HG03439 (cell line): ENCODE measurements at regions not wholly inside any gene's neighbourhood (a gene's known extent, or its start where the extent isn't known, plus 50 kb on each side); places are given as distances from the start of the nearest gene placed in this dataset.
A peak's percentile ranks its signal among the peaks of the same experiment; 100 is the strongest.

Experiments
- ATAC-seq: cut with Tn5 transposase; IDR thresholded peaks from one replicate; pipeline ENCODE4 v1.9.1; 2021; ENCODE audit warnings: mild to moderate bottlenecking, moderate library complexity; ENCODE audit not compliant: unreplicated experiment

- no peak for ATAC-seq
These were observed 931.0 kb upstream of the INTU start for GRCh38 chr4:126701756-126702155.

- ATAC-seq, result no peak
These were observed 930.0 kb upstream of the INTU start for GRCh38 chr4:126702747-126703146.

- no peak for ATAC-seq
These were observed 927.5 kb upstream of the INTU start for GRCh38 chr4:126705266-126705665.

- ATAC-seq, result no peak
These were observed 924.0 kb upstream of the INTU start for GRCh38 chr4:126708716-126709115.

- no peak for ATAC-seq
These were observed 921.8 kb upstream of the INTU start for GRCh38 chr4:126710935-126711334.

GRCh38 chr4:126715067-126715466 lies 917.7 kb upstream of the INTU start:
- no peak for ATAC-seq

- no peak for ATAC-seq
These were observed 917.1 kb upstream of the INTU start for GRCh38 chr4:126715681-126716080.

- ATAC-seq, result no peak
These were observed 914.6 kb upstream of the INTU start for GRCh38 chr4:126718136-126718535.

- no peak for ATAC-seq
These were observed 912.9 kb upstream of the INTU start for GRCh38 chr4:126719852-126720251.

- no peak for ATAC-seq
These were observed 906.9 kb upstream of the INTU start for GRCh38 chr4:126725906-126726305.

- no peak for ATAC-seq
These were observed 905.3 kb upstream of the INTU start for GRCh38 chr4:126727461-126727860.

GRCh38 chr4:126731062-126731461 lies 901.7 kb upstream of the INTU start:
- ATAC-seq, result no peak

GRCh38 chr4:126733301-126733700 lies 899.5 kb upstream of the INTU start:
- no peak for ATAC-seq

- ATAC-seq, result no peak
These were observed 898.3 kb upstream of the INTU start for GRCh38 chr4:126734465-126734864.

- ATAC-seq, result no peak
These were observed 897.2 kb upstream of the INTU start for GRCh38 chr4:126735294-126736132.

GRCh38 chr4:126736133-126736518 lies 896.6 kb upstream of the INTU start:
- no peak for ATAC-seq

GRCh38 chr4:126737899-126738526 lies 894.7 kb upstream of the INTU start:
- no peak for ATAC-seq

- no peak for ATAC-seq
These were observed 894.2 kb upstream of the INTU start for GRCh38 chr4:126738527-126738923.

GRCh38 chr4:126738926-126739325 lies 893.8 kb upstream of the INTU start:
- ATAC-seq, result no peak

- ATAC-seq, result no peak
These were observed 892.1 kb upstream of the INTU start for GRCh38 chr4:126740687-126741086.

- ATAC-seq, result peak; percentile 76
These were observed 890.7 kb upstream of the INTU start for GRCh38 chr4:126742048-126742447.

GRCh38 chr4:126742885-126743284 lies 889.9 kb upstream of the INTU start:
- no peak for ATAC-seq
